ENCODE measurements at regions not wholly inside any gene's neighbourhood (a gene's known extent, or its start where the extent isn't known, plus 50 kb on each side); places are given as distances from the start of the nearest gene placed in this dataset.

- Histone ChIP-seq H3K9me3 (ENCODE audit: control insufficient read depth, insufficient read depth, low read length) (no peaks in the 10 kb centered on the region), H3K36me3 (ENCODE audit: control insufficient read depth, insufficient read depth, low read length) (no peaks in the 10 kb centered on the region), H3K4me1 (ENCODE audit: control insufficient read depth, insufficient read depth, low read length) (no peaks in the 10 kb centered on the region), H3K27me3 (ENCODE audit: control insufficient read depth, insufficient read depth, low read length) (no peaks in the 10 kb centered on the region), H3K4me3 (ENCODE audit: low read depth, low read length) (no peak overlapping the region), H3K9ac (ENCODE audit: low read depth, low read length) (no peak overlapping the region)
Observed at GRCh38 chr13:82298106-82298505, 1584.2 kb downstream of the SLITRK1 start.

- Histone ChIP-seq H3K9me3 (ENCODE audit: control insufficient read depth, insufficient read depth, low read length) (no peaks in the 10 kb centered on the region), H3K4me1 (ENCODE audit: control insufficient read depth, insufficient read depth, low read length) (no peaks in the 10 kb centered on the region), H3K27me3 (ENCODE audit: control insufficient read depth, insufficient read depth, low read length) (no peaks in the 10 kb centered on the region), H3K4me3 (ENCODE audit: low read depth, low read length) (no peak overlapping the region), H3K9ac (ENCODE audit: low read depth, low read length) (no peak overlapping the region), H3K36me3 (ENCODE audit: control insufficient read depth, insufficient read depth, low read length) (no peaks in the 10 kb centered on the region)
Observed at GRCh38 chr13:82294226-82294625, 1588.0 kb downstream of the SLITRK1 start.

GRCh38 chr13:82292334-82292733, 1589.9 kb downstream of the SLITRK1 start:
- Histone ChIP-seq H3K4me3 (ENCODE audit: low read depth, low read length) (no peak overlapping the region), H3K36me3 (ENCODE audit: control insufficient read depth, insufficient read depth, low read length) (no peaks in the 10 kb centered on the region), H3K27me3 (ENCODE audit: control insufficient read depth, insufficient read depth, low read length) (no peaks in the 10 kb centered on the region), H3K4me1 (ENCODE audit: control insufficient read depth, insufficient read depth, low read length) (no peaks in the 10 kb centered on the region), H3K9me3 (ENCODE audit: control insufficient read depth, insufficient read depth, low read length) (no peaks in the 10 kb centered on the region), H3K9ac (ENCODE audit: low read depth, low read length) (no peak overlapping the region)

GRCh38 chr13:82291852-82292251, 1590.4 kb downstream of the SLITRK1 start:
- no peaks in the 10 kb centered on the region for H3K36me3 ChIP-seq (ENCODE audit: control insufficient read depth, insufficient read depth, low read length)

GRCh38 chr13:82275644-82276043, 1606.6 kb downstream of the SLITRK1 start:
- Histone ChIP-seq H3K4me3 (ENCODE audit: low read depth, low read length) (no peak overlapping the region), H3K36me3 (ENCODE audit: control insufficient read depth, insufficient read depth, low read length) (no peaks in the 10 kb centered on the region), H3K9ac (ENCODE audit: low read depth, low read length) (no peak overlapping the region), H3K9me3 (ENCODE audit: control insufficient read depth, insufficient read depth, low read length) (no peaks in the 10 kb centered on the region), H3K4me1 (ENCODE audit: control insufficient read depth, insufficient read depth, low read length) (no peaks in the 10 kb centered on the region), H3K27me3 (ENCODE audit: control insufficient read depth, insufficient read depth, low read length) (no peaks in the 10 kb centered on the region)

More at GRCh38 chr13:82291852-82292251, 1590.4 kb downstream of the SLITRK1 start:
- Histone ChIP-seq H3K9ac (ENCODE audit: low read depth, low read length) (no peak overlapping the region), H3K9me3 (ENCODE audit: control insufficient read depth, insufficient read depth, low read length) (no peaks in the 10 kb centered on the region), H3K27me3 (ENCODE audit: control insufficient read depth, insufficient read depth, low read length) (no peaks in the 10 kb centered on the region), H3K4me3 (ENCODE audit: low read depth, low read length) (no peak overlapping the region), H3K4me1 (ENCODE audit: control insufficient read depth, insufficient read depth, low read length) (no peaks in the 10 kb centered on the region)

GRCh38 chr13:82259284-82259683, 1623.0 kb downstream of the SLITRK1 start:
- Histone ChIP-seq H3K4me1 (ENCODE audit: control insufficient read depth, insufficient read depth, low read length) (no peaks in the 10 kb centered on the region), H3K4me3 (ENCODE audit: low read depth, low read length) (no peak overlapping the region), H3K36me3 (ENCODE audit: control insufficient read depth, insufficient read depth, low read length) (no peaks in the 10 kb centered on the region), H3K27me3 (ENCODE audit: control insufficient read depth, insufficient read depth, low read length) (no peaks in the 10 kb centered on the region), H3K9me3 (ENCODE audit: control insufficient read depth, insufficient read depth, low read length) (no peaks in the 10 kb centered on the region), H3K9ac (ENCODE audit: low read depth, low read length) (no peak overlapping the region)

GRCh38 chr13:82257790-82258507, 1624.3 kb downstream of the SLITRK1 start:
- no peaks in the 10 kb centered on the region for H3K27me3 ChIP-seq (ENCODE audit: control insufficient read depth, insufficient read depth, low read length)
- H3K9ac ChIP-seq (ENCODE audit: low read depth, low read length): no peak overlapping the region
- H3K36me3 ChIP-seq (ENCODE audit: control insufficient read depth, insufficient read depth, low read length): no peaks in the 10 kb centered on the region
- H3K4me3 ChIP-seq (ENCODE audit: low read depth, low read length): no peak overlapping the region
- H3K9me3 ChIP-seq (ENCODE audit: control insufficient read depth, insufficient read depth, low read length): no peaks in the 10 kb centered on the region
- no peaks in the 10 kb centered on the region for H3K4me1 ChIP-seq (ENCODE audit: control insufficient read depth, insufficient read depth, low read length)

GRCh38 chr13:82248762-82249161, 1633.5 kb downstream of the SLITRK1 start:
- Histone ChIP-seq H3K4me3 (ENCODE audit: low read depth, low read length) (no peak overlapping the region), H3K9me3 (ENCODE audit: control insufficient read depth, insufficient read depth, low read length) (no peaks in the 10 kb centered on the region), H3K9ac (ENCODE audit: low read depth, low read length) (no peak overlapping the region), H3K4me1 (ENCODE audit: control insufficient read depth, insufficient read depth, low read length) (no peaks in the 10 kb centered on the region), H3K27me3 (ENCODE audit: control insufficient read depth, insufficient read depth, low read length) (no peaks in the 10 kb centered on the region), H3K36me3 (ENCODE audit: control insufficient read depth, insufficient read depth, low read length) (no peaks in the 10 kb centered on the region)

- no peaks in the 10 kb centered on the region for H3K4me1 ChIP-seq (ENCODE audit: control insufficient read depth, insufficient read depth, low read length)
- H3K27me3 ChIP-seq (ENCODE audit: control insufficient read depth, insufficient read depth, low read length): no peaks in the 10 kb centered on the region
- H3K9me3 ChIP-seq (ENCODE audit: control insufficient read depth, insufficient read depth, low read length): no peaks in the 10 kb centered on the region
- no peak overlapping the region for H3K9ac ChIP-seq (ENCODE audit: low read depth, low read length)
- H3K36me3 ChIP-seq (ENCODE audit: control insufficient read depth, insufficient read depth, low read length): no peaks in the 10 kb centered on the region
- no peak overlapping the region for H3K4me3 ChIP-seq (ENCODE audit: low read depth, low read length)
Observed at GRCh38 chr13:82245860-82246259, 1636.4 kb downstream of the SLITRK1 start.

- H3K4me3 ChIP-seq (ENCODE audit: low read depth, low read length): no peak overlapping the region
- no peaks in the 10 kb centered on the region for H3K9me3 ChIP-seq (ENCODE audit: control insufficient read depth, insufficient read depth, low read length)
- H3K27me3 ChIP-seq (ENCODE audit: control insufficient read depth, insufficient read depth, low read length): no peaks in the 10 kb centered on the region
Observed at GRCh38 chr13:82224806-82225205, 1657.5 kb downstream of the SLITRK1 start.

GRCh38 chr13:82221621-82222020, 1660.7 kb downstream of the SLITRK1 start:
- Histone ChIP-seq H3K4me1 (ENCODE audit: control insufficient read depth, insufficient read depth, low read length) (no peaks in the 10 kb centered on the region), H3K36me3 (ENCODE audit: control insufficient read depth, insufficient read depth, low read length) (no peaks in the 10 kb centered on the region), H3K9me3 (ENCODE audit: control insufficient read depth, insufficient read depth, low read length) (no peaks in the 10 kb centered on the region), H3K4me3 (ENCODE audit: low read depth, low read length) (no peak overlapping the region), H3K27me3 (ENCODE audit: control insufficient read depth, insufficient read depth, low read length) (no peaks in the 10 kb centered on the region), H3K9ac (ENCODE audit: low read depth, low read length) (no peak overlapping the region)

More at GRCh38 chr13:82224806-82225205, 1657.5 kb downstream of the SLITRK1 start:
- Histone ChIP-seq H3K9ac (ENCODE audit: low read depth, low read length) (no peak overlapping the region), H3K4me1 (ENCODE audit: control insufficient read depth, insufficient read depth, low read length) (no peaks in the 10 kb centered on the region), H3K36me3 (ENCODE audit: control insufficient read depth, insufficient read depth, low read length) (no peaks in the 10 kb centered on the region)

GRCh38 chr13:82220641-82221040, 1661.6 kb downstream of the SLITRK1 start:
- Histone ChIP-seq H3K4me3 (ENCODE audit: low read depth, low read length) (no peak overlapping the region), H3K27me3 (ENCODE audit: control insufficient read depth, insufficient read depth, low read length) (no peaks in the 10 kb centered on the region), H3K4me1 (ENCODE audit: control insufficient read depth, insufficient read depth, low read length) (no peaks in the 10 kb centered on the region), H3K9me3 (ENCODE audit: control insufficient read depth, insufficient read depth, low read length) (no peaks in the 10 kb centered on the region), H3K36me3 (ENCODE audit: control insufficient read depth, insufficient read depth, low read length) (no peaks in the 10 kb centered on the region), H3K9ac (ENCODE audit: low read depth, low read length) (no peak overlapping the region)
